ENCODE measurements at regions not wholly inside any gene's neighbourhood (a gene's known extent, or its start where the extent isn't known, plus 50 kb on each side); places are given as distances from the start of the nearest gene placed in this dataset.

GRCh38 chr13:91292630-91293221, 54.8 kb upstream of the MIR17HG start:
- DNase-seq: no peak

DNA sequence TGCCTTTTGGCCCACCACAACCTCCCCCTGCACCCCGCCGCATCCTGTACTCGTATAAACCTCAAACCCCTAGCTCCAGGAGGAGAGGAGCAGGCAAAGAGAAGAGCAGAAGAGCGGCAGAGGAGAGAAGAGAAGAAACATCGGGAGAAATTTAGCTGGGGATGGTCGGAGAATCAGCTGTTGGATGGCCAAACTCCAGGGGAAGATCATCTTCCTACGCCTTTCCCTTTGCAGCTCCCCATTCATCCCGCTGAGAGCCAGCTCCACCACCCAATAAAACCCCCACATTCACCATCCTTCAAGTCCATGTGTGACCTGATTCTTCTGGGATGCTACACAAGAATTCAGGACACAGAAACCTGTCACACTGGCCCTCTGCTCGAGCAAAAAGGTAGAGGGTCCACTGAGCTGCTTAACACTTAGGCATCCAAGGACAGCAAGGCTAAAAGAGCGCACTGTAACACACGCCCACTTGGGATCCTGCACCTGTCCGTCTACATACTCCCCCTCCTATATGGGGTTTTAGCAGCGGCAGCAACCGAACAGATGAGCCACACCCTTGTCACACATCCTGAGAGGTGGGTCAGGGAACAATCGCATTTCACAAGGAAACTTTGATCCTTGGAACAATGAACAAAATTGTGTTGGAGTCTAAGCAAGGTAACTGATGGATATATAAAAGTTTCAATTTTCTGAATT, 51.6 kb upstream of the MIR17HG start:
- no peak for DNase-seq

GRCh38 chr13:91297503-91297902, 50.0 kb upstream of the MIR17HG start:
- DNase-seq: no peak

Data from activated CD4-positive, alpha-beta T cell treated with anti-CD3 and anti-CD28 coated beads, Interleukin-2, amount 50 U/mL, for 16 hours (primary cell).